ENCODE measurements at regions not wholly inside any gene's neighbourhood (a gene's known extent, or its start where the extent isn't known, plus 50 kb on each side); places are given as distances from the start of the nearest gene placed in this dataset.
"Not testable (repeated sequence)": the region's sequence is repeated elsewhere in the genome, so short reads cannot be mapped to it uniquely, and the experiment has no call there.

DNA sequence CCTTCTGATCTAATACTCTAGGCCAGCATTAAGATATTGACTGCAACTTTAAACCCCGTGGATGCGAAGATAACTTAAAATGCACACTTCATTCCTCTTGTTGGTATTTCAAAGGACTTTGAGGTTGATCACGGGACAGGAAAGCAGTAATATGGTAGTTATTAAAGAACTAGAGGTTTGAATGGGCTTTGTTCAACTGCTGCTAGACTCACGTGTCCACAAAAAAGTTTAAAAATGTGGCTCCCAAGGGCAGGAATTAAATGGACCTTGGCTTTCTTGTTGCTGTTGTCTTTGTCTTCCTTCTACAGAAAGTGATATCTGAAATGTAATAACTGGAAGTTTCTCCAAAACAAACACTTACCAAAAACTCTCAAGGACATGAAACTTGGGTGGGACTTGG lies 186.3 kb downstream of the XPNPEP1 start:
- DNase-seq (ENCODE audit: extremely low read depth in 1 of 11, low read depth in 9 of 11, low spot score in 4 of 11): no peak

DNA sequence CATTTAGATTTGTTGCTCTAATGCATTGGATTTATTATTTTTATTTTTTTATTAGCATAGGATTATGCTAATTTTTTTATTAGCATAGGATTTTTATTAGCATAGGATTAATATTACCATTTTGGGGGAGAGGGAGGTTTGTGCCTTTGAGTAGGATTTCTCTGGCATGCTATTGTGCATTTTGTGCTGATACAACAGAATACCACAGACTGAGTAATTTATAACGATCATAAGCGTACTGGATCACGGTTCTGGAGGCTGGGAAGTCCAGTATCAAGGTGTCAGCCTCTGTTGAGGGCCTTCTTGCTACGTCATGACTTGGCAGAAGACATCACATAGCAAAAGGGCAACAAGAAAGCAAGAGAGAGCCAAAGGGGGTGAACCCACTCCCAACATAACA lies 187.5 kb downstream of the XPNPEP1 start:
- no peak for DNase-seq (ENCODE audit: extremely low read depth in 1 of 11, low read depth in 9 of 11, low spot score in 4 of 11)

DNA sequence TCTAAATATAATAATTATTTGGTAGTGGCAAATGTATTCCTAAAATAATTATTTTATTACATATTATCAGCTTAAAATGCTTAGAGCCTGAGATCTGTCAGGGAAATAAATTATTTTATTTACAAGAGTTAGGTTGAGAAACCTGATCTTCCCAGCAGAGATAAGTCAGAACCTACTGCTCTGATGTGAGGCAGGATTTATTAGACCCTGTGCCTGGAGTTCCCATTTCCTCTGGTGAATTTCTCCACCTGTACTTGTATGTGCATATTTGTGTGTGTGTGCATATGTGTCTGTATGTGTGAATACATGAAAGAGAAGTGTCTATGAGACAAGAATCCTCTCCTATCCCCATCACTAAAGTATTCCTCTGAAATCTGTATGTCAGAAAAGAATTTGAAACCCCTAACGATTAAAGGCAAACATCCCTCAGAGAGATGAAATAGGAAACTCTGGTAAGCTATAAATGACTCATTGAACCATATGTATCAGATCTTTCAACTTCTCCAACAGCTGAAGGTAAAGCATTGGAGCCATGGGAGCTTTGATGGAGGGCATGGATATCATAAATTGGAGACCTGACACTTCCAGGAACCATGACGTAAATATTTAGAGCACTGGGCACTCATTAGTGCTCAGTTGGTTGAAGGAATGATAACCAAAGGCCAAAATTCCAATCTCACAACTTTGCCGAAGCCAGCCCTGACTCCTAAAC lies 190.9 kb downstream of the XPNPEP1 start:
- no peak for DNase-seq (ENCODE audit: extremely low read depth in 1 of 11, low read depth in 9 of 11, low spot score in 4 of 11)

DNA sequence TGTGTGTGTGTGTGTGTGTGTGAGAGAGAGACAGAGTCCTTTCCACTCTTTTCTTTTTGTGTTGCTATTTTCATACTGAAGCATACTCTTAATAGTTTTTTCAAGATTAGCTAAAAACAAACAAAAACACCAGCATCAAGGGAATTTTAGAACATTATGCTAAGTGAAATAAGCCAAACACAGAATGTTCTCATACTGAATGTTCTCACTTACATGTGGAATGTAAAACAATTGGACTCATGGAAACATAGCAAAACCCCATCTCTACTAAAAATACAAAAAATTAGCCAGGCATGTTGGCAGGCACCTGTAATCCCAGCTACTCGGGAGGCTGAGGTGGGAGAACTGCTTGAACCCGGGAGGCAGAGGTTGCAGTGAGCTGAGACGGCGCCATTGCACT lies 193.4 kb downstream of the XPNPEP1 start:
- not testable (repeated sequence) for DNase-seq (ENCODE audit: extremely low read depth in 1 of 11, low read depth in 9 of 11, low spot score in 4 of 11)

DNA sequence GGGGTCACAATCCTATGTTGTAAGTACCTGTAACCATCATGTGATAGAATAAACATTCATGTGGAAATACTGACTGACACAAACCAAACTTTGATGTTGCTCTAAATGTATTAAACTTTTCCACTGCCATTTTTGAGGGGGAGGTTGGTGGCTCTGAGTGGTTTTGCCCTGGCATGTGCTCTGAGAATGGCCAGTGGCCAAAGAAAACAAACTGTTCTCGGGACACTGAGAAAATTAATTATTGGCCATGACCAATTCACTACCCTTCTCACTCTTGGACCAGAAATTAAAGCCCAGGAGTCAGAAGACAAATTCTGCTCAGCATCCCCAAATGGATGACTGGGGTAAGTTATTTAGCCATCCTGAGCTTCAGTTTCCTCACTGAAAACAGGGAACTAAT lies 195.9 kb downstream of the XPNPEP1 start:
- DNase-seq (ENCODE audit: extremely low read depth in 1 of 11, low read depth in 9 of 11, low spot score in 4 of 11): peak in 2 of 11 donors; percentile 12 to 21

DNA sequence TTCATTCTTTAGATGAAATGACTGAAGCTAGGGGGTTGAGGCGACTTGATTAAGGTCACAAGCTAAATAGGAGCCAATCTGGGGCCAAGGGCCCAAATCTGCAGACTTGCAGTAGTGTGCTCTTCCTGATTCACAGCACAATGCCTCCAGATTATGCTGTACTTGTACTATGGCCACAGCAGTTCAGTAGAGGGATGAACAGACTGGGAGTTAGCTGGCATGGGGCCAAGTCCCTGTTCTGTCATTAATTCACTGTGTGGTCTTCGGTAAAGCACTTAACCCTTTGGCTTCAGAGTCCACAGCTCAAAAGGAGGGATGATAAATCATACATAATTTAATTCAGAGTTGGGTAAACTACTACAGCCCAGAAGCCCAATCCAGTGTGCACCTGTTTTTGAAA lies 196.8 kb downstream of the XPNPEP1 start:
- peak in 7 of 11 donors; percentile 13 to 45 (median 26) for DNase-seq (ENCODE audit: extremely low read depth in 1 of 11, low read depth in 9 of 11, low spot score in 4 of 11)

DNA sequence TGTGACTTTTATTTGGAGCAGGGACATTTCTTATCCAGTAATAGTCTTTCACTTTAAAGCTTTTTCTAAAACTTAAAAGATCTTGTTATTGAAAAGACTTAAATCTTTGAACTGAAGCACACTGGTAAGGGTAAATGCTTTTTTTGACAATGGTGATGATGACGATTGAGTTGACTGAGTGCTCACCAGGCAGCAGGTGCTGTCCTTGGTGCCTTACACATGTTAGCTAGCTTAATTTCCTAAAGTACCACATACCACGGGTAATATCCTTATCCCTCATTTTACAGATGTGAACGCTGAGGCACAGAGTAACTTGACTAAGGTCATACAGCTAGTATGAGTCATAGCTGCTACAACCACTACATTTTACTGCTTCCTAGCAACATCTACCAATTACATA lies 200.0 kb downstream of the XPNPEP1 start:
- no peak for DNase-seq (ENCODE audit: extremely low read depth in 1 of 11, low read depth in 9 of 11, low spot score in 4 of 11)

DNA sequence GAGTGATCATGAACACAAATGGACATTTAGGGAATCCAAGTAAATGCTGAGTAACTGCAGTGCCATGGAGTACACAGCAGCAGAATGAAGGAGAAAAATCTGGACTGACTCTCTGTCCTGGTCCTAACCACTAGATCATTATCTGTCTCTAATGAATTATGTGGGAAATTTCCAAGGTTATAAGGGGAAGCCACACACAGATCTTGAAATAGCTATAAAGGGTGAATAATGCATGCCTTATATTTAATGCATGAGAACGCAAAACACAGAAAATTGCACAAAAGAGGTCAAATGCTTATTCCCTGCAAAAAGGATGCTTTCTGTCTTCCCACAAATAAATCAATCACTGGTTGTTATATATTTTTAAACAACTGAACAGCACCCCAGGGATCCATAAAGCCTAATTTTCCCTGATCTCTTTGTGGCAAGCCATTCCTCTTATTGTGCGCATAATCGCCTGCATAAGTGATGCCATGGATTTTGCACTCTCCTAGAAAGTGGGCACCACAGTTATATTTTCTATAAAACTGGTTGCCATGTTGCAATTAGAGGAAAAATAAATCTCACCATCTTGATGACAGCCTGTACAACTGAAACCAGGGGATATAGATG lies 201.8 kb downstream of the XPNPEP1 start:
- DNase-seq (ENCODE audit: extremely low read depth in 1 of 11, low read depth in 9 of 11, low spot score in 4 of 11): no peak

DNA sequence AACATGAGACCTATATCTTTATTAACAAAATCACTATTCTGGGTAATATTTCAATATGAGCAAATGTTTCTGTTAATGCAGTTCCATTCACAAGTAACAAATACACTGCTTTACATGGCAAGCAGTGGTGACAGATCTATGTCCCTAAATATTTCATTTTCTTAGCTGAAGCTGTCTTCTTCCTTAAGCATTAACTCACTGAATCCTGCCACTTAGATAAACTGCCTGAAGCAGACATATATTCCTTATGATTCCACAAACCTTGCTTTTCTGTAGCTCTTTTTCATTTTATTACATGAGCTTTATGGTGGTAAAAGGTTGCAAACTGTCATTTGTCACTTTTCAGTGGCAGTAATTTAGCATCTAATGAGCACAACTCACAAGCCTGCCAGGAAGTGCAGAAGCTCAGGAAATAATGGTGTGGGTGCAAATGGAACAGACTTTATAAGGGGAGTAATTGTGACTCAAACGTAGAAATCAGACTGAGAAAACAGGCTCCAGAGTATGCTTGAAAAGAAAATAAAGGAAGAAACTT lies 217.2 kb downstream of the XPNPEP1 start:
- no peak for DNase-seq (ENCODE audit: extremely low read depth in 1 of 11, low read depth in 9 of 11, low spot score in 4 of 11)

DNA sequence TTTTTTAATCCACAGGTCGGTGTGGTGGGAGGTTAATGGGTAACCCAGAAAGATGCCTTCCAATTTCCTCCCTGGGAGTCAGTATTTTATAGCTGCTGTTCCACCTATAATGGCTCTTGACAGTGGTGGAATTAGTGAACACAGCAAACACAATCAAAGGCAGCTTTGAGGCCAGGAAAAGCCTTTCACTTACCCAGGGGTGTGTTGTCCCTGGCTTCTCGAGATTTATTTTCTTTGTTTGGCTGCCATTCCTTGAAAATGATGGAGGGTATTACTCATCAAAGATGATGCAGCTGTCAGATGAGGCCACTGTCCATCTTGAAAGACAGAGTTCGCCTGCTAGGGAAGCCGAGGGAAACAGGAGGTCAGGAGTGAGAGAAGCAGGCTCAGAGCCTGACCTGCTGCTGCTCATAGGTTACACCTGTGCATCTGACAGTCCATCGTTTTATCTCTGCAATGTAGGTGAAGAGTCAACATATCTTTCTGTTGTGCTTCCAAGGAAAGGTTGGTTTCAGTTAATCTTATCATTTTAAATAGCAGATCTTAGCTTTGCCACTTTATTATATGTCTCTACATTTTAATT lies 221.6 kb downstream of the XPNPEP1 start:
- DNase-seq (ENCODE audit: extremely low read depth in 1 of 11, low read depth in 9 of 11, low spot score in 4 of 11): no peak

DNA sequence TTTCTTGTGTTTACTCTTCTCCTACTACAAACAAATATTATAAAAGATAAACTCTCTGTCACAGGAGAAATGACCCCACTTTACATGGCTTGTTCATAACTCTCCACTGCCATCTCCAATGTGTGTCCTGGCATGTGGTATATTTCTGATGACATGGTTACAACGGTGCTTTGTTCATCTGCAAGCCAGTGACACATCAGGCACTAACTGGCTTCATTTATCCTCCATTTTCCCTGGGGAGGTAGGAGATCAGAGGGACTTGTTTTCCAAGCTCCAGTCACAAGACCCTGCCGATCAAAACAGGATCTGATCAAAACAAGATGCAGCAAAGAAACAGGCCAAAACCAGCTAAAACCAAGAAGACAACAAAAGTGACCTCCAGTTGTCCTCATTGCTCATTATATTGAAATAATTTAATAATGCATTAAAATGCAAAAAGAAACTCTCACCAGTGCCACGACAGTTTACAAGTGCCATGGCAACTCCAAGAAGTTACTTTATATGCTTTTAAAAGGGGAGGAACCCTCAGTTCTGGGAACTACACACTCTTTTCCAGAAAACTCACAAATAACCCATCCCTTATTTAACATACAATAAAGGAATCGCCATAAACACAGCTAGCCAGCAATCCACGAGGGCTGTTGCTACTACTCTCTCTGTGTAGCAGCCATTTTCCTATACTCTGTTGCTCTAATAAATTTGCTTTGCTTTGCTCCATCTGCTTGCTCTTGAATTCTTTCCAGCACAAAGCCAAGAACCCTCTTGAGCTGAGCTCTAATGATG lies 224.2 kb downstream of the XPNPEP1 start:
- no peak for DNase-seq (ENCODE audit: extremely low read depth in 1 of 11, low read depth in 9 of 11, low spot score in 4 of 11)

DNA sequence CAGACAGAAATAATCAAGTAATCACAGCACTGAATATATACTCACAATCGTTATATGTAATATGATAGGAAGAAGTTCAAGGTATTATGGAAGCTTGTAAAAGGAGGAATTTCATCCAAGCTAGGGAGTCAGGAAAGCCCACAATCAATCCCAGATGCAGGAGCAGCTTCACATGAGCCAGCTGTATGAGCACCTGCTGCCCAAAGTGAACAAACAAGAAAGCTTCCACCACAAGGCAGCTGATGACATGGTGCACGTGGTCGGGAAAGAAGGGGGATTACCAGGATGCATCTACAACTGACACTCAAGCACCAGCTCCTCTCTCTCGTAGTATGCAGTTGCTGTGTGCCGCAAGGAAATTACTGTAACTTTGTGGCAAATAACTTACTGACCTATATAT lies 225.2 kb downstream of the XPNPEP1 start:
- no peak for DNase-seq (ENCODE audit: extremely low read depth in 1 of 11, low read depth in 9 of 11, low spot score in 4 of 11)

DNA sequence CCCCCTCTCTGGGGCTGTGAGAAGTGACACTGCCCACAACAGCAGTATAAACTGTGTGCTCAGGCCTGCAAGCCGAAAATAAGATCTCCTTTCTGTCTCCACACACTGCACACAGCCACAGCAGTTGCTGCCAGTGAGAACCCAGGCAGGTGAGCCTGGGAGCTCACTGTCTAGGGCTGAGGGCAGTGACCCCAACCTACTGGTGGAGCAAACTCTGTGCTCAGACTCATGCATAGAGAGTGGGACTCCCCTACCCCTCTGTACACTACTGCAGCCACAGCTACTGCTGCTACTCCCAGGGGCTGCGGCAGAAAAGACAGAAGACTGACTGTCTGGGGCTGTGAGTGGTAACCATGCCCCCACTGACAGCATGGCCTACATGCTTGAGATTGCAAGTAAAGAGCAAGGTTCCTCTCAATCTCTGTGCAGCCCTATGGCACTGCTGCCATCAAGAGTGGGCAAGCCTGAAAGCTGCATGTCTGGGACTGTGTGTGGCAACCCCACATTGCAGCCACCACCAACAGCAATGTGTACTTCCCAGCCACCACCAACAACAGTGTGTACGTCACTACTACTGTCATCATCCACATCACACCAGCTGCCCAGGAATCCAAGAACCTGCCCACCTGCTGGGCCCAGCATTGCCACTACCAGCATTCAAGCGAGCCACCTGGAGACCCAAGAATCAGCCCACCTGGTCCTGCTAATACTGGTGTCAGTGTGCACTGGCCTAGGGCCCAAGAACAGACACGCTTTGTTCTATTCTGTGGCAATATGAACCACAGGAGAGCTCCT lies 226.1 kb downstream of the XPNPEP1 start:
- no peak for DNase-seq (ENCODE audit: extremely low read depth in 1 of 11, low read depth in 9 of 11, low spot score in 4 of 11)

DNA sequence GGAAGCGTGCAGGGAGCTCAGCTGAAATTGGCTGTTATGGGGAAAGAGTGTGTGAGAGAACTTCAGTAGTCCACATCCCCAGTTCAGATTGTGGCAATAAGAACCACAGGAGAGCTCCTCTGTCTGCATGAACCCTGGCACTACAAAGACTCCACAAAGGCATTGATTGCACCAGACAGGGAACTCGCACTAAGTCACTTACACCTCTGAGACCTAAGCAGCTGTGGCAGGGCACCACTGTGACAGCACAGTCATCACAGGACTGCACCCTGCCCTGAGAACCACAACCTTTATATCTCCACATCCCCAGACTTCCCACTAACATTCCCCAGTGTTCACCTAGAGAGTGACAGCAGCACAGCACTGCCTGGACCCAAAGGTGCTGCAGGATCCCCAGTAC lies 226.8 kb downstream of the XPNPEP1 start:
- DNase-seq (ENCODE audit: extremely low read depth in 1 of 11, low read depth in 9 of 11, low spot score in 4 of 11): no peak

DNA sequence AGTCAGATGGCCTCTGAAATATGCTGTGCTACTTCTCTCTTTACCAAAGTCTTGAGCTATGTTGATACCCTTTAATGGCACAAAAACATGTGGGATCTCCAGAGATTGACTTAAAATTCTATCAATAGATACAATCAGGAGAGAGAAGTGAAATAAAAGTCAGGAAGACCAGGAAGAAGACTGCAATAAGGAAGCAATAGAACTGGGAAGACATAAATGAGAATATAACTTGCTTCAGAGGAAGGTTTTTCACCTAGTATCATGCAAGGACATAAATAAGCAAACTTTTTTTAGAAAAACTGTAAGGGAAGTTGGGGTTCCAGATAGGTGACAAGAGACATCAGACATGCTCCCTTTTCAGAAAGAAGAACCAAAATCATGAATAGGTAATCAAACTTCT lies 227.3 kb downstream of the XPNPEP1 start:
- no peak for DNase-seq (ENCODE audit: extremely low read depth in 1 of 11, low read depth in 9 of 11, low spot score in 4 of 11)

DNA sequence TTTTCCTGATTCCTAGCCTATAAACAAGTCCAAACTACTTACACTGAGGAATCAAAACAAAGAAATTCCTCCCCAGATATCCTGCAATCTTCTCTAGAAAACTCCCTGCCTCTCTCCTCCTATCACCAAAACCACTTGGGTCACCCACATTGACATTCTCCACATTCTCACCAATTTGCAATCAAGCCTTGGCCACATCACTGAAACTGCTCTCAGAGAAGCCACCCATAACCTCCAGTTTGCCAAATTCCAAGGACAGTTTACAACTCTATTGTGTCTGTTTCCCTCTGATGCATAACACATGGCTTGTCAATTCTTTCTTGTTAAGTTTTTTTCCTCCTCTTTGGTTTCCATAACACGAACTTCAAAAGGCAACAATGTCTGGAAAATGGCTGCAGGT lies 233.5 kb downstream of the XPNPEP1 start:
- DNase-seq (ENCODE audit: extremely low read depth in 1 of 11, low read depth in 9 of 11, low spot score in 4 of 11): no peak

DNA sequence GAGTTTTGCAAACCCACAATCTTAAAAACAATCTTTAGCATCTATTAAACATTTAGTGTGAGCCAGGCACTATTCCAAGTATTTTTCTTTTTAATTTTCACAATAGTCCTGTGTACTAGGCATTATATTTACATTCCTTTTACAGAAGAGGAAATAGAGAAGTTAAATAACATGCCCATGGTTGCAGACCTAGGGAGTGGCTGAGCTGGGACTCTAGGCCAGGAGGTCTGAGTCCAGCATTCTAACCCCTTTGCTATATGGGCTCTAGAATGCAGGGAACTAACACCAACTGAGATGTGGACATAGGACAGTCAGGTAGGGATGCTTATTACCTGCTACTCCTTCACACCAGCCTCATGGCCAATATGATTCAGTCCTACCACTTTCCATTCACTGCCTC lies 243.8 kb downstream of the XPNPEP1 start:
- DNase-seq (ENCODE audit: extremely low read depth in 1 of 11, low read depth in 9 of 11, low spot score in 4 of 11): no peak

DNA sequence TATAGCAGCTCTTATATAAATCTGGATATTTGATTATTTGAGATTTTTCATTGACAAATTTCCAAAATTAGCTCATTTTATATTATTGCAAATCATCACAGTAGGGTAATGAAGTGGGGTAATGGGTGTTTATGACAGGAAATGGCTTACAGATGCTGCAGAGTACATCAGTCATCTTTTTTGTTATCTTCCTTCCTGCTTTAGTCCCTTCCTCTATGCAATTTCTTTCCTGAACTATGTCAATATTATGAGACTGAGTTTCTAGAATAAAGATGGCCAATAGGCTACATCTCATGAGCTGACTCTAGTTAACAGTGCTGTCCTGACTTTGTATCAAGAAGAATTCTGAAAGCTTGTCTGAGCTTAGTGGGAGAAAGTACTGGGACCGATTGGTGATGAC lies 244.5 kb downstream of the XPNPEP1 start:
- DNase-seq (ENCODE audit: extremely low read depth in 1 of 11, low read depth in 9 of 11, low spot score in 4 of 11): no peak

DNA sequence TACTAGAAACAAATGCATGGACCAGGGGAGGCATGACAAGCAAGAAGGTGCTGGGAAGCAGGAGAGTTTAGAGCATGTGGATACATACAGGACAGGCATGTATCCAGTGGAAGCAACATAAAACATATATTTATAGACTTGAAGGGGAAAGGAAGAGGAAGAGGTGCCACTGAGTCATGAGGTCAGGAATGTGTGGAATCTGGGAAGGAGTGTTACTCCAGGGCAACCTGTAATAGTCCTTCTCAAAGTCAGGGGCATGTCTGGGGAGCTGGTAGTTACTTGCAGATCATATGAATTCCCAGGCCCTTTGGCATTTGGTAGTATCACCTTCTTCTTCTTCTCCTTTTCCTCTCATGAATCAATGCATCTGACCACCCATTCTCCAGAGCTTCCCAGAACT lies 246.6 kb downstream of the XPNPEP1 start:
- DNase-seq (ENCODE audit: extremely low read depth in 1 of 11, low read depth in 9 of 11, low spot score in 4 of 11): no peak
